GM23338 (cell line): ENCODE measurements at regions not wholly inside any gene's neighbourhood (a gene's known extent, or its start where the extent isn't known, plus 50 kb on each side); places are given as distances from the start of the nearest gene placed in this dataset.

ENCODE experiments used
- CREB1 ChIP-seq: fragments of 250-450 bp; sonication (Bioruptor Pico); IDR thresholded peaks from 2 replicates; pipeline ENCODE4 v1.5.0; 2020; ENCODE audit warnings: low read depth, mild to moderate bottlenecking, moderate library complexity
- CTCF ChIP-seq, 2 experiments: fragments of 200-600 bp in 1 of 2; sonication (generic) in 1 of 2; conservative IDR thresholded peaks; 2 replicates each; pipeline versions ENCODE4 v1.5.1 to v1.6.1; 2016 to 2017; ENCODE audit warnings: antibody characterized with exemption in 2 of 2, low read depth in 2 of 2, mild to moderate bottlenecking in 2 of 2, moderate library complexity in 1 of 2
- ETS1 ChIP-seq: IDR thresholded peaks from 2 replicates; pipeline ENCODE4 v1.6.1; 2016; ENCODE audit warnings: antibody characterized with exemption
- EZH2 ChIP-seq: fragments of 200-600 bp; sonication (generic); IDR thresholded peaks from one replicate; pipeline ENCODE4 v1.8.0; 2017; ENCODE audit warnings: antibody characterized with exemption, mild to moderate bottlenecking, low read depth; ENCODE audit not compliant: unreplicated experiment
- EZH2phosphoT487 ChIP-seq: fragments of 200-600 bp; sonication (generic); IDR thresholded peaks from one replicate; pipeline ENCODE4 v1.8.1; 2018; ENCODE audit warnings: antibody characterized with exemption; ENCODE audit not compliant: unreplicated experiment
- JUNB ChIP-seq: IDR thresholded peaks from one replicate; pipeline ENCODE4 v1.6.1; 2016; ENCODE audit warnings: antibody characterized with exemption; ENCODE audit not compliant: unreplicated experiment
- POLR2AphosphoS5 ChIP-seq: IDR thresholded peaks from 2 replicates; pipeline ENCODE4 v1.6.1; 2016; ENCODE audit warnings: antibody characterized with exemption, low read depth
- TF ChIP-seq, protein P1 (sequence below): IDR thresholded peaks from one replicate; pipeline ENCODE4 v1.6.1; 2018; ENCODE audit warnings: antibody characterized with exemption; ENCODE audit not compliant: unreplicated experiment

GRCh38 chr13:107035186-107035585, 467.2 kb upstream of the ARGLU1 start:
- TF ChIP-seq CTCF (conservative IDR thresholded peaks at IDR 0.05; ENCODE audit: low read depth in 2 of 2): no peak
- TF ChIP-seq JUNB: no peak
- TF ChIP-seq, protein P1, sequence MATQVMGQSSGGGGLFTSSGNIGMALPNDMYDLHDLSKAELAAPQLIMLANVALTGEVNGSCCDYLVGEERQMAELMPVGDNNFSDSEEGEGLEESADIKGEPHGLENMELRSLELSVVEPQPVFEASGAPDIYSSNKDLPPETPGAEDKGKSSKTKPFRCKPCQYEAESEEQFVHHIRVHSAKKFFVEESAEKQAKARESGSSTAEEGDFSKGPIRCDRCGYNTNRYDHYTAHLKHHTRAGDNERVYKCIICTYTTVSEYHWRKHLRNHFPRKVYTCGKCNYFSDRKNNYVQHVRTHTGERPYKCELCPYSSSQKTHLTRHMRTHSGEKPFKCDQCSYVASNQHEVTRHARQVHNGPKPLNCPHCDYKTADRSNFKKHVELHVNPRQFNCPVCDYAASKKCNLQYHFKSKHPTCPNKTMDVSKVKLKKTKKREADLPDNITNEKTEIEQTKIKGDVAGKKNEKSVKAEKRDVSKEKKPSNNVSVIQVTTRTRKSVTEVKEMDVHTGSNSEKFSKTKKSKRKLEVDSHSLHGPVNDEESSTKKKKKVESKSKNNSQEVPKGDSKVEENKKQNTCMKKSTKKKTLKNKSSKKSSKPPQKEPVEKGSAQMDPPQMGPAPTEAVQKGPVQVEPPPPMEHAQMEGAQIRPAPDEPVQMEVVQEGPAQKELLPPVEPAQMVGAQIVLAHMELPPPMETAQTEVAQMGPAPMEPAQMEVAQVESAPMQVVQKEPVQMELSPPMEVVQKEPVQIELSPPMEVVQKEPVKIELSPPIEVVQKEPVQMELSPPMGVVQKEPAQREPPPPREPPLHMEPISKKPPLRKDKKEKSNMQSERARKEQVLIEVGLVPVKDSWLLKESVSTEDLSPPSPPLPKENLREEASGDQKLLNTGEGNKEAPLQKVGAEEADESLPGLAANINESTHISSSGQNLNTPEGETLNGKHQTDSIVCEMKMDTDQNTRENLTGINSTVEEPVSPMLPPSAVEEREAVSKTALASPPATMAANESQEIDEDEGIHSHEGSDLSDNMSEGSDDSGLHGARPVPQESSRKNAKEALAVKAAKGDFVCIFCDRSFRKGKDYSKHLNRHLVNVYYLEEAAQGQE: no peak
- TF ChIP-seq POLR2AphosphoS5: no peak
- no peak for TF ChIP-seq ETS1
- no peak for TF ChIP-seq EZH2
- no peak for TF ChIP-seq EZH2phosphoT487
- no peak for TF ChIP-seq CREB1 (CRISPR knock-in tag)
